ENCODE measurements at regions not wholly inside any gene's neighbourhood (a gene's known extent, or its start where the extent isn't known, plus 50 kb on each side); places are given as distances from the start of the nearest gene placed in this dataset.

GRCh38 chr6:166005944-166006899 is 161.4 kb downstream of the TBXT start:
- Mint-ChIP-seq H3K4me1 (peaks cover 2% of the 10 kb centered on the region), H3K9me3 (ENCODE audit: insufficient read depth) (no peaks in the 10 kb centered on the region), H3K4me3 (no peak overlapping the region), H3K27me3 (peaks cover 70% of the 10 kb centered on the region), H3K27ac (no peak overlapping the region)
- peaks cover 0 to 8% (median 0%) of the 10 kb centered on the region in 3 donors for H3K9me3 ChIP-seq (ENCODE audit: control extremely low read depth in 1 of 3, control insufficient read depth in 2 of 3, insufficient read depth in 1 of 3, low read length in 2 of 3)
- H4K20me1 ChIP-seq (ENCODE audit: control insufficient read depth, insufficient read depth, low read length, poor library complexity, severe bottlenecking) = no peaks in the 10 kb centered on the region
- peak overlapping the region; percentile 5 for H2AFZ ChIP-seq (ENCODE audit: insufficient read depth, low read depth, low read length, poor library complexity, severe bottlenecking)
- ATAC-seq (ENCODE audit: low read depth) (no peak), DNase-seq (no peak)
- H3K4me3 ChIP-seq (ENCODE audit: control extremely low read depth in 1 of 5, extremely low read depth in 1 of 5, insufficient read depth in 1 of 5, low read depth in 2 of 5, low read length in 4 of 5) = no peak overlapping the region
- no peak overlapping the region for H3K4me2 ChIP-seq (replicated peaks; ENCODE audit: low read depth, low read length, poor library complexity, severe bottlenecking)
- POLR2A ChIA-PET = no interaction called here
- H3K79me2 ChIP-seq (ENCODE audit: control insufficient read depth, insufficient read depth, low read length) = no peaks in the 10 kb centered on the region
- CTCF ChIA-PET = no interaction called here
- no peak overlapping the region for H3K27ac ChIP-seq (ENCODE audit: low read length in 2 of 2)
- TF ChIP-seq EZH2 (IDR thresholded peaks at IDR 0.05; ENCODE audit: borderline replicate concordance, insufficient read depth, low read depth, low read length, poor library complexity, severe bottlenecking) (no peak), CTCF (IDR thresholded peaks at IDR 0.05) (no peak)
- H3K9ac ChIP-seq (ENCODE audit: low read length) = no peak overlapping the region
- intact Hi-C loops (cut with micrococcal nuclease) = no loop called here
- peaks cover 0 to 53% (median 14%) of the 10 kb centered on the region in 4 experiments for H3K27me3 ChIP-seq (replicated peaks in 1 of 4; ENCODE audit: control extremely low read depth in 1 of 4, control insufficient read depth in 3 of 4, insufficient read depth in 4 of 4, low read length in 3 of 4)
- WGBS (ENCODE audit: insufficient coverage) = 7% methylated on average over 37 of the region's 47 CpGs
- H3K4me1 ChIP-seq (ENCODE audit: control insufficient read depth in 2 of 2, insufficient read depth in 2 of 2, low read length in 2 of 2) = no peaks in the 10 kb centered on the region
- no peaks in the 10 kb centered on the region for H3K36me3 ChIP-seq (replicated peaks in 1 of 2; ENCODE audit: control extremely low read depth in 1 of 2, control insufficient read depth in 1 of 2, extremely low read depth in 1 of 2, insufficient read depth in 2 of 2, low read length in 1 of 2)

GRCh38 chr6:166005401-166005943 is 162.2 kb downstream of the TBXT start:
- DNase-seq = no peak
- Mint-ChIP-seq H3K27ac (no peak overlapping the region), H3K27me3 (peaks cover 71% of the 10 kb centered on the region), H3K4me3 (no peak overlapping the region), H3K9me3 (ENCODE audit: insufficient read depth) (no peaks in the 10 kb centered on the region), H3K4me1 (peaks cover 2% of the 10 kb centered on the region)
- no peak for ATAC-seq (ENCODE audit: low read depth)
- H3K9me3 ChIP-seq (ENCODE audit: control extremely low read depth in 1 of 3, control insufficient read depth in 2 of 3, insufficient read depth in 1 of 3, low read length in 2 of 3) = peaks cover 0 to 5% (median 0%) of the 10 kb centered on the region in 3 donors
- no peak overlapping the region for H3K4me2 ChIP-seq (replicated peaks; ENCODE audit: low read depth, low read length, poor library complexity, severe bottlenecking)
- no peak overlapping the region for H2AFZ ChIP-seq (ENCODE audit: insufficient read depth, low read depth, low read length, poor library complexity, severe bottlenecking)
- intact Hi-C loops (cut with micrococcal nuclease) = no loop called here
- no peak overlapping the region for H3K9ac ChIP-seq (ENCODE audit: low read length)
- WGBS (ENCODE audit: insufficient coverage) = 50% methylated on average over 12 of the region's 21 CpGs
- no peaks in the 10 kb centered on the region for H3K4me1 ChIP-seq (ENCODE audit: control insufficient read depth in 2 of 2, insufficient read depth in 2 of 2, low read length in 2 of 2)
- H3K79me2 ChIP-seq (ENCODE audit: control insufficient read depth, insufficient read depth, low read length) = no peaks in the 10 kb centered on the region
- H3K27me3 ChIP-seq (replicated peaks in 1 of 4; ENCODE audit: control extremely low read depth in 1 of 4, control insufficient read depth in 3 of 4, insufficient read depth in 4 of 4, low read length in 3 of 4) = peaks cover 0 to 50% (median 14%) of the 10 kb centered on the region in 4 experiments
- H3K4me3 ChIP-seq (ENCODE audit: control extremely low read depth in 1 of 5, extremely low read depth in 1 of 5, insufficient read depth in 1 of 5, low read depth in 2 of 5, low read length in 4 of 5) = no peak overlapping the region
- TF ChIP-seq EZH2 (IDR thresholded peaks at IDR 0.05; ENCODE audit: borderline replicate concordance, insufficient read depth, low read depth, low read length, poor library complexity, severe bottlenecking) (no peak), CTCF (IDR thresholded peaks at IDR 0.05) (no peak)
- POLR2A ChIA-PET = interaction anchor here (0.6 kb wide), 1 partner anchor 30 kb away, joined by 4 read pairs; no protein-coding TSS in a partner anchor
- CTCF ChIA-PET = no interaction called here
- no peak overlapping the region for H3K27ac ChIP-seq (ENCODE audit: low read length in 2 of 2)
- H4K20me1 ChIP-seq (ENCODE audit: control insufficient read depth, insufficient read depth, low read length, poor library complexity, severe bottlenecking) = no peaks in the 10 kb centered on the region
- no peaks in the 10 kb centered on the region for H3K36me3 ChIP-seq (replicated peaks in 1 of 2; ENCODE audit: control extremely low read depth in 1 of 2, control insufficient read depth in 1 of 2, extremely low read depth in 1 of 2, insufficient read depth in 2 of 2, low read length in 1 of 2)

All from B cell (primary cell).